Ectodermal cell (in vitro differentiated cells): ENCODE measurements at regions not wholly inside any gene's neighbourhood (a gene's known extent, or its start where the extent isn't known, plus 50 kb on each side); places are given as distances from the start of the nearest gene placed in this dataset.

Experiments
- H3K27ac ChIP-seq: 2 replicates; pipeline ENCODE4 v1.7.0; 2013; ENCODE audit warnings: mild to moderate bottlenecking, low read depth, low read length; ENCODE audit not compliant: insufficient read depth, poor library complexity, severe bottlenecking
- H3K27me3 ChIP-seq: 2 replicates; pipeline ENCODE4 v1.7.0; 2013; ENCODE audit warnings: mild to moderate bottlenecking, low read length; ENCODE audit not compliant: insufficient read depth, control insufficient read depth, poor library complexity, severe bottlenecking
- H3K36me3 ChIP-seq: one replicate; pipeline ENCODE4 v1.7.0; 2013; ENCODE audit warnings: low read length; ENCODE audit not compliant: control insufficient read depth, insufficient read depth
- H3K4me1 ChIP-seq: one replicate; pipeline ENCODE4 v1.7.0; 2013; ENCODE audit warnings: low read length; ENCODE audit not compliant: control insufficient read depth, insufficient read depth
- H3K4me3 ChIP-seq: 2 replicates; pipeline ENCODE4 v1.7.0; 2013; ENCODE audit warnings: low read depth, low read length, control low read depth; ENCODE audit not compliant: insufficient read depth
- H3K9me3 ChIP-seq: 2 replicates; pipeline ENCODE4 v1.7.0; 2013; ENCODE audit warnings: mild to moderate bottlenecking, low read length, moderate library complexity; ENCODE audit not compliant: control insufficient read depth
- WGBS, 2 experiments: methylation state at CpG; one replicate each; pipeline ENCODE4 v1.1.7; 2013; ENCODE audit warnings: missing lambda C conversion rate in 2 of 2; 5-methylcytosine and 5-hydroxymethylcytosine counted together

GRCh38 chr10:113234481-113234880 is 284.4 kb downstream of the TCF7L2 start:
- WGBS, 2 experiments = 93 to 94% methylated on average over 3 of the region's 3 CpGs

GRCh38 chr10:113235508-113235907 is 285.5 kb downstream of the TCF7L2 start:
- H3K27ac ChIP-seq = no peak overlapping the region
- no peaks in the 10 kb centered on the region for H3K4me1 ChIP-seq
- H3K27me3 ChIP-seq = no peaks in the 10 kb centered on the region
- H3K36me3 ChIP-seq = no peaks in the 10 kb centered on the region
- H3K9me3 ChIP-seq = no peaks in the 10 kb centered on the region
- no peak overlapping the region for H3K4me3 ChIP-seq
- WGBS, 2 experiments = 93 to 94% methylated on average over 4 of the region's 4 CpGs

More at GRCh38 chr10:113234481-113234880, 284.4 kb downstream of the TCF7L2 start:
- H3K4me3 ChIP-seq = no peak overlapping the region
- no peaks in the 10 kb centered on the region for H3K9me3 ChIP-seq
- H3K27ac ChIP-seq = no peak overlapping the region
- no peaks in the 10 kb centered on the region for H3K4me1 ChIP-seq
- H3K27me3 ChIP-seq = no peaks in the 10 kb centered on the region
- no peaks in the 10 kb centered on the region for H3K36me3 ChIP-seq

GRCh38 chr10:113236998-113237397 is 287.0 kb downstream of the TCF7L2 start:
- no peaks in the 10 kb centered on the region for H3K36me3 ChIP-seq
- no peak overlapping the region for H3K27ac ChIP-seq
- no peak overlapping the region for H3K4me3 ChIP-seq
- H3K27me3 ChIP-seq = no peaks in the 10 kb centered on the region
- H3K4me1 ChIP-seq = no peaks in the 10 kb centered on the region
- 92 to 98% methylated on average over 5 of the region's 5 CpGs for WGBS, 2 experiments
- no peaks in the 10 kb centered on the region for H3K9me3 ChIP-seq

- Histone ChIP-seq H3K27me3 (no peaks in the 10 kb centered on the region), H3K36me3 (no peaks in the 10 kb centered on the region), H3K4me1 (no peaks in the 10 kb centered on the region), H3K9me3 (no peaks in the 10 kb centered on the region), H3K4me3 (no peak overlapping the region), H3K27ac (no peak overlapping the region)
- WGBS, 2 experiments = 88% methylated on average over 7 of the region's 7 CpGs
Observed at GRCh38 chr10:113239566-113240350, 289.7 kb downstream of the TCF7L2 start.

GRCh38 chr10:113240736-113241135 is 290.7 kb downstream of the TCF7L2 start:
- no peak overlapping the region for H3K4me3 ChIP-seq
- H3K4me1 ChIP-seq = no peaks in the 10 kb centered on the region
- H3K36me3 ChIP-seq = no peaks in the 10 kb centered on the region
- H3K27me3 ChIP-seq = no peaks in the 10 kb centered on the region
- H3K27ac ChIP-seq = no peak overlapping the region
- H3K9me3 ChIP-seq = no peaks in the 10 kb centered on the region
- 91 to 96% methylated on average over 2 of the region's 2 CpGs for whole genome bisulfite sequencing, 2 experiments

- Histone ChIP-seq H3K4me3 (no peak overlapping the region), H3K9me3 (no peaks in the 10 kb centered on the region), H3K27ac (no peak overlapping the region), H3K27me3 (no peaks in the 10 kb centered on the region), H3K36me3 (no peaks in the 10 kb centered on the region), H3K4me1 (no peaks in the 10 kb centered on the region)
- WGBS, 2 experiments = 91 to 93% methylated on average over 7 of the region's 7 CpGs
Observed at GRCh38 chr10:113241599-113242360, 291.7 kb downstream of the TCF7L2 start.

- H3K27ac ChIP-seq = no peak overlapping the region
- no peaks in the 10 kb centered on the region for H3K36me3 ChIP-seq
- no peaks in the 10 kb centered on the region for H3K27me3 ChIP-seq
- 89 to 96% methylated on average over 2 of the region's 2 CpGs for WGBS, 2 experiments
- no peak overlapping the region for H3K4me3 ChIP-seq
- H3K4me1 ChIP-seq = no peaks in the 10 kb centered on the region
- H3K9me3 ChIP-seq = no peaks in the 10 kb centered on the region
Observed at GRCh38 chr10:113243311-113243710, 293.3 kb downstream of the TCF7L2 start.

- Histone ChIP-seq H3K4me3 (no peak overlapping the region), H3K27me3 (no peaks in the 10 kb centered on the region), H3K4me1 (no peaks in the 10 kb centered on the region), H3K36me3 (no peaks in the 10 kb centered on the region), H3K27ac (no peak overlapping the region), H3K9me3 (no peaks in the 10 kb centered on the region)
- WGBS, 2 experiments = 90 to 94% methylated on average over 5 of the region's 5 CpGs
Observed at GRCh38 chr10:113244750-113245149, 294.7 kb downstream of the TCF7L2 start.

- Histone ChIP-seq H3K36me3 (no peaks in the 10 kb centered on the region), H3K4me3 (no peak overlapping the region), H3K27ac (no peak overlapping the region), H3K4me1 (no peaks in the 10 kb centered on the region), H3K27me3 (no peaks in the 10 kb centered on the region), H3K9me3 (no peaks in the 10 kb centered on the region)
- WGBS, 2 experiments = 88 to 91% methylated on average over 3 of the region's 3 CpGs
Observed at GRCh38 chr10:113245286-113245685, 295.2 kb downstream of the TCF7L2 start.

GRCh38 chr10:113247050-113247449 is 297.0 kb downstream of the TCF7L2 start:
- Histone ChIP-seq H3K36me3 (no peaks in the 10 kb centered on the region), H3K4me1 (peaks cover 5% of the 10 kb centered on the region), H3K27me3 (no peaks in the 10 kb centered on the region), H3K9me3 (no peaks in the 10 kb centered on the region), H3K4me3 (no peak overlapping the region), H3K27ac (no peak overlapping the region)
- 90 to 92% methylated on average over 4 to 5 of the region's 5 CpGs for WGBS, 2 experiments
